IPS DF 4.7 (cell line): ENCODE measurements at regions not wholly inside any gene's neighbourhood (a gene's known extent, or its start where the extent isn't known, plus 50 kb on each side); places are given as distances from the start of the nearest gene placed in this dataset.

Source experiments
- DNase-seq: peaks from one replicate; pipeline ENCODE4 v3.0.0-alpha.2; 2013; ENCODE audit warnings: low spot score; ENCODE audit errors: extremely low read depth

- no peak for DNase-seq
Observed at GRCh38 chr22:48276994-48277867, 1514.8 kb downstream of the TBC1D22A start.

- no peak for DNase-seq
Observed at GRCh38 chr22:48275412-48275811, 1513.0 kb downstream of the TBC1D22A start.

DNA sequence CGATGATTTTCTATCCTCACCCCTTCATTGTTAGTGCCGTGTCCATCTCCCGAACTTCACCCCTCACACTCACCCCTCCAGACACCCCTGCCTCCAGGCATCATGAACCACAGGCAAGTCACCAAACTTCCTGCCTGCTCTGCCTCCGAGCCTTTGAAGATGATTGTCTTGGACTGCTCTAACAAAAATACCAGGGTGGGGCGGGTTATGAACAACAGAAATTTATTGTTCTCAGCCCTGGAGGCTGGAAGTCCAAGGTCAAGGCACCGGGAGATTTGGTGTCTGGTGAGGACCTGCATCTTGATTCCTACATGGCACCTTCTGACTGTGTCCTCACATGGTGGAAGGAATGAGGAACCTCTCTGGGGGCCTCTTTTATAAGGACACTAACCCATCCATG lies 1508.3 kb downstream of the TBC1D22A start:
- no peak for DNase-seq

DNA sequence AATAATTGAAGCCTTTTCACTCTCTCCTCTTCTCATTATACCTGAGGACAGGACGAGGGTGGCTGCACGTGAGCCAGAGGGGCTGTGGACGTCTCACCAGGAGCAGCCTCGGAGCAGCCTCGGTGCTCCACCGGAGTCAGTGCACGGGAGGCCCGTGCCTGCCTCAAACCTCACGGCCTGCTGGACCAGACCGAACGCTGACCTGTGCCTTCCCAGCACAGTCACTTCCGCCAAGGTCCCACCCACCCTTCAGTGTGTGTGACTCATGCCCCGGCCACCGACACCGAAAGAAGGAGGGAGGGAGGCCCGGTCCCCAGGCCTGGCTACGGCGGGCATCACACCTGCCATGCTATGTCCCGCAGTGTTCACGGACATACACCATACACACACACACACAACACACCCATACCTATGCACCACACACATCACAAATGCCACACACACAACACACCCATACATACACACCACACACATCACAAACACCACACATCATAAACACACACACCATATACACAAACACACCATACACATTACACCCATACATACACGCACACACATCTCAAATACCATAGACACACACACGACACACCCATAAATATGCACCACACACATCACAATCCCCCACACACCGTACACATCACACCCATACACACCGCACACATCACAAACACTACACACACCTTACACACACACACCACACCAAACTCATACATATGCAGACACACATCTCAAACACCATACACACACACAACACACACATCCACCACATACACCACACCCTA lies 1506.5 kb downstream of the TBC1D22A start:
- no peak for DNase-seq

DNA sequence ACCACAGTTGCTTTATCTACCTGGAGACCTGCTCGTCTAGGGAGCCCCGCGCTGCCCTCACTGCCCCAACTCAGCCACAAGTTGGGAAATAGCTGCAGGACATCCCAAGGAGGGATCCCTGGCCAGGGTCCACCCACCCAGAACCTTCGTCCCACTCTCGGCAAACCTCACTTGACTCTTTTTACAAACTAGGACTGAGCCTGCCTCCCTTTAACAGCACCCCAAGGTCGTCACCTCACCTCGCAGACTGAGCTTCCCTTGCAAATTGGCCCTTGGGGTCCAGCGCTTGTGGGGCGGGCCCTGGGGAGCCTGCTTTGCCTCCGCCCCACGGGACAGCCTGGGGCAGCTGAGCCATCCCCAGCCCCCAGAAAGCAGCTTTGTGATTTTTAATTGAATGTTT lies 1505.8 kb downstream of the TBC1D22A start:
- DNase-seq: no peak

DNA sequence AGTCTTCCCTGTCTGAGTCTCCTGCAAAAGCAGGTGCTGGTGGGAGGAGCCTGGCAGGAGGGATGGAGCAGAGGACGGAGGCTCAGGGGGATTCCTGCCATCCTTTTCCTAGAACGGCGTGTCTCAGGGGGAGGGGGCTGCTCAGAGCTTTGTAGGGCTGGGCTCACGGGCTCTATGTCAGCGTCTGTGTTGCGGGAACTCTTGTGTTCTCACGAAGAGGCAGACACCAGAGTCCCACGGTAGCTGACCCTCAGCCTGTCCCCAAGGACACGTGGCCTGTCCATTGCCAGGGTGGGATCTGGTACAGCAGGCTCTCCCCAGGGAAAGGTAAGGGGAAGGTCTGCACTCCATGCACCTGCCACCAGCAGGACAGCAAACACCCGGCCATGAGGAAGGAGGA lies 1505.2 kb downstream of the TBC1D22A start:
- DNase-seq: no peak

- no peak for DNase-seq
Observed at GRCh38 chr22:48265000-48265625, 1502.7 kb downstream of the TBC1D22A start.

- DNase-seq: no peak
Observed at GRCh38 chr22:48264586-48264985, 1502.1 kb downstream of the TBC1D22A start.

DNA sequence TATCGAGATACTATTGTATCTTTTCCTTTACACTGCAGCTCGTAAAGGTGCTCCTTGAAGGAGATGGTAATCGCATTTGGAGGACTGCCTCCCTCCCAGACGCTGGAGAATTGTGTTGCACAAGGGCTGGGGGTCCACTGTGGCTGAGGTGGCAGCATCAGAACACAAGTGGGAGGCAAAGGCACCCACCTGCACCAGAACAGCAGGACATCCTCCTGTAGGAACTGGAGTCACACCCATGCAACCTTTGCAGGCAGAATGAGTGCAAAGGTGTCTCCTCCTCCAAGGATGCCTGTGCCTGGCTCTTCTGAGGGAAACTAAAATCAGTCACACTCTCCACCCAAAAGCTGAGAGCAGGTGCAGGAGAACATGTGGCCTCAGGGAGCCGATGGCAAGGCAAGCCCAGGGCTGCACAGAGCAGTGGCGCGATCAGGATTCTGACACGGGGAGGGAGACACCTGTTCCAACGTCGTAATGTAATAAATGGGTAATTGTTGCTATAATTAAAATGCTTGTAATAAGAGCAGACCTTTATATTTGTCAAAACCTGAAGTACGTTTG lies 1501.4 kb downstream of the TBC1D22A start:
- DNase-seq: no peak

GRCh38 chr22:48263431-48263765 lies 1500.9 kb downstream of the TBC1D22A start:
- DNase-seq: no peak

DNA sequence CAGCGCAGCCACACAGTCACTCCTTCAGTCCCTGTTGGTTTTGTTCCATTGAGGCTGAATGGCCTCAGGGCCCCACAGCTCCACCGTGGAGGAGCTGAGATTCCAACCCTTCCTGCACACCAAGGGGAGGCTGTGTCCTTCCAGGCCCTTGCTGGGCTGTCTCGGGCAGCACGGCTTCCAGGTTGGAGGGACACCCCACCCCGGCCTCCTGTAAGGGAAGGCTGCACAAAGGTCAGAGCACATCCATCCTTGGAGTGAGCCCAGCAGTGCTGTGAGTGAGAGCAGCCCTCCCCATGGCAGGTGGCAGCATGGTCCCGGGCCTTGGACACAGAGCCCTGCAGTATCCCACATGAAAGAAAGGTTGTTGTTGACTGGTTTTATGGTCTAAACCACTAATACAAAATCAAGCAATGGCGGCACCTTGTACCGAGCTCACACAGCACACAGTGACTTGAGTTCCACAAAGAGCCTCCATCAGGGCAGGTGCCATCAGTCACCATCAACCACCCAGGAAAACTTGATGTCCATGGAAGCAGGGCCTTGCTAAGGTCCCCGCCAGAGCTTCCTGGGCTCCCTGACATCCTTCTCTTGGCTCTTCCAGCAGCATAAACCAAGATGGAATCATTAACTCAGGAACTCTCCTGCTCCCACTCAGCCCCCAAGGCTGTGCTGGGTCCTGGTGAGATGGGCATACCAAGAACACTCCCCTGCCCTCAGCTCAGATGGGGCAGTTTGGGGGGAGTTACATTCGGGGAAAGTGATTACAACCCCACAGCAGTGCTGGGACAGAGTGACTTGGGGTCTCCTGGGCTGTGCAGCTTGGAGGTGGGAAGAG lies 1500.4 kb downstream of the TBC1D22A start:
- no peak for DNase-seq

DNA sequence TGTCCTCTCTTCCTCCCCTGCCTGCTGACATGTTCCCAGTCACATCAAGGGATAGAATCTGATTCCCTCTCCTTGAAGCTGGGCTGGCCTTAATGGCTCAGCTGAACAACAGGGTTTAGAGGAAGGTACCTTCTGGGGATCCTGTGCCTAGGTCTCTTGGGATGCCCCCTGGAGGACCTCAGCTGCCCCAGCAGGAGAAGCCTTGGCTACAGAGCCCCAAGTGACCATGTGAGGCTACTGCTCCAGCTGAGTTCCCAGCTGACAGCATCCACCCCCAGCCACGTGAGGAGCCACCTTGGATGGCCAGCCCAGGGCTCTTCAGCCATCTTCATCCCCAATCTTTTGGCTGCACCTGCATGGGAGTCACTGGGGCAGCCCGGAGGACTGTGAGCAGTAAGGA lies 1499.3 kb downstream of the TBC1D22A start:
- DNase-seq: no peak

DNA sequence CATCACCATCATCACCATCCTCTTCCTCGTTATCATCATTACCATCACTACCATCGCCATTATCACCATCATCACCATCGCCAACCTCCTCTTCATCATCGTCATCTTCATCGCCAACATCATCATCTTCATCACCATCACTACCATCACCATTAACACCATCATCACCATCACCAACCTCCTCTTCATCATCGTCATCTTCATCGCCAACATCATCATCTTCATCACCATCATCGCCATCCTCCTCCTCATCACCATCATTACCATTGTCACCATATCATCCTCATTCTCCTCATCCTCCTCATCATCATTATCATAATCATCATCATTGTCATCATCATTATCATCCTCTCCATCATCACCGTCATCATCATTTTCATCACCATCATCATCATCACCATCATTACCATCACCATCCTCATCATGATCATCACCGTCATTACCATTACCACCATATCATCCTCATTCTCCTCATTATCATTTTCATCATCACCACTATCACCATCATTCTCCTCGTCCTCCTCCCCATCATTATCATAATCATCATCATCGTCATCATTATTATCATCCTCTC lies 1498.7 kb downstream of the TBC1D22A start:
- no peak for DNase-seq

GRCh38 chr22:48259991-48260670 lies 1497.7 kb downstream of the TBC1D22A start:
- DNase-seq: no peak

DNA sequence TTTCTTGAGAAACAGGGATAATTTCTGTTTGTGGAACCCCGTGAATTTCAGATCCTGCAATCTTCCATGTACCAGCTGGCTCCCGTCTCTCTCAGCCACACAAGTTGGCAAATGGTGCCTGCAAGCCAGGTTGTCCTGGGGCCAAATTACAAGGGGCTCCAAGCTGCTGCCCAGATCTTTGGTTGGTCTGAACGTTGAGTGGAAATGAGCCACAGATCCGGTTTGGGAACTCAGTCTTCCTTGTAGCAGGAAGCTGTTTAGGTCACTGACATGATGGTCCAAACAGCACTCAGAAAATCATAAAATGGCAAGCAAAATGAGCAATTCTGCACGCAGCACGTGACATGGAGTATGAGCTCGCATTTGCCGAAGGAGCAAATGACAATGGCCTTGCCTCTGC lies 1496.4 kb downstream of the TBC1D22A start:
- DNase-seq: no peak

DNA sequence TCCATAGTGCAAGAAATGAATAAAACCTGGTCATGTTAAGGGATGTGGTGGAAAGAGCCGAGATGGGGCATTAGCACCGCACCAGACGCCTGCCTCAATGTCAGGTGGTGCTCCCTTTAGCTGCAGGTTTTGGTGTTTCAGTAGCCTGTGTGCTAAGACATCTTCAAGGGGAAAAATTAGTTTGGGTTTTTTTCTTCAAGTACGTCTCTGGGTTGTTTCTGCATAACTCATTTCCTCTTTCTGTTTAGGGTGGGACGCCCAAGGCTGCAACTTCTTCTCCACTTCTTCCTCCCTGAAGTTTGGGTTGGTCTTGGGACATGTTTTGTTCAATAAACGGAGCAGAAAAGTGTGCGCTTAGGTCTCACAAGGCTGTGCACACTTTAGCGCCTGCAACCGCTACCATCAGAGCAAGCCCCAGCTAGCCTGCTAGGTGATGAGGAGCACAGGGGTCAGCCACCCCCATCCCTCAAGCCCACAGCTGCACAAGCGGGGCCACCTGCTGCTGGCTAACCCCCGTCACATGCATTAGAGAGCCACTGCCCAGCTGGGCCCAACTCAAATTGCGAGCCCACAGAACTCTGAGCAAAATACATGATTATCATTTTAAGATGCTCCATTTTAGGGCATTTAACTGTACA lies 1495.7 kb downstream of the TBC1D22A start:
- no peak for DNase-seq

DNA sequence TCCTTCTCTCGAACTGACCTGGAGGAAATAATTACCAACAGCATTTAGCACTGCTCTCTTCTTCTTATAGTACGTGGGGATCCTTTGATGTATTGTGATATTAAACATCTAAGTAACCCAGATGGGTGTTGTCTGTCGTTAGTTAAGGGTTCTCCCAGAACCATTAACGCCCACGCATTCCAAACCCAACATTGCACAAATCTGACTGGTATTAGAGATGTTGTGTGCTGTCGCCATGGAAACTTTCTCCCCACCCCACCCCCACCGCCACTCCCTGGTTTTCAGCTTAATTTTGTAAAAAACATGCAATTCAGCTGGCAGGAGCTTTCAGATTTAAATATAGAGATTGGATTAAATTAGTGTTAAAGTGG lies 1495.2 kb downstream of the TBC1D22A start:
- DNase-seq: no peak

GRCh38 chr22:48256776-48257684 lies 1494.6 kb downstream of the TBC1D22A start:
- DNase-seq: no peak
